ENCODE measurements at regions not wholly inside any gene's neighbourhood (a gene's known extent, or its start where the extent isn't known, plus 50 kb on each side); places are given as distances from the start of the nearest gene placed in this dataset. TPM values are rescaled to one million over a fixed set of nuclear protein-coding genes. Genes with fewer than 3 reads are reported as not detected.
"Not testable (repeated sequence)": the region's sequence is repeated elsewhere in the genome, so short reads cannot be mapped to it uniquely, and the experiment has no call there.

DNA sequence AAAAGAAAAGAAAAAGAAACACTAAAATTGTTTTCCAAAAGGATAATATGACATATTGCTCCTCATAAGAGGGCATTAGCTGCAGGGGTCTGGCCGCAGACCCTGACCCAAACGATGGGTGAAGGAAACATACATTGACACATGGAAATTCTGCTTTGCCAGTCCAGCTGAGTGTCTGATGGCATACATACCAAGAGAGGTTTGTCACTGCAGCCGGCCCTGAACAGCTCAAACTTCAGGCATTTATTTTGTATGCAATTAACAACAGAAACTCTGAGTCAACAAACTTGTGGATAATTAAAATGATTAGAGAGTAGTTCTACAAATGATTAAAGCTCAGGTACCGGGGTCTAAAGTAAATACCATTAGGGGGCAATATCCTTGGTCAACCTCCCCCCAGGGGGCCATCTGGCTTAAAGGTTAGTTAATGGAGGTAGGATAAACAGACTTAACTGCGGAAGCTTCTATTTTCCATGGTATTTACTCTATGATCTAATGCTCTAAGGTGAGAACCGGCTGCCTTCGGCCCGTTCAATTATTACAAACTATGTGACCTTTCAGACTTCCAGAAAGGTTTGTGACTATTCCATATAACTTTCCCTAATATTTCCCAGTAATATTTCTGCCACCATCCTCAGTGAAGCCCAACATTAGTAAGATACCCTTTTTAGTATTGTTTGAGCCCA is 1550.7 kb downstream of the CDY2B start:
- H3K18ac ChIP-seq (ENCODE audit: low read length); H2AFZ ChIP-seq (ENCODE audit: low read length); H4K91ac ChIP-seq (ENCODE audit: low read depth, low read length, poor library complexity); H3K23ac ChIP-seq (ENCODE audit: low read depth, low read length, poor library complexity); H3K4me2 ChIP-seq (ENCODE audit: insufficient read depth, low read length, poor library complexity, severe bottlenecking); H4K8ac ChIP-seq (ENCODE audit: low read depth, low read length); H3K27me3 ChIP-seq (ENCODE audit: control insufficient read depth in 3 of 3, insufficient read depth in 3 of 3, low read depth in 1 of 3, low read length in 3 of 3); H3K79me1 ChIP-seq (ENCODE audit: low read depth, low read length); H3K9me3 ChIP-seq (replicated peaks in 1 of 2; ENCODE audit: control insufficient read depth in 2 of 2, insufficient read depth in 1 of 2, low read depth in 1 of 2, low read length in 2 of 2); H3K27ac ChIP-seq (replicated peaks; ENCODE audit: low read length); H2BK5ac ChIP-seq (ENCODE audit: low read length); H3K4ac ChIP-seq (ENCODE audit: low read length); DNase-seq (ENCODE audit: low spot score); H2BK15ac ChIP-seq (ENCODE audit: low read length); H3K14ac ChIP-seq (ENCODE audit: low read length); H3K4me3 ChIP-seq (ENCODE audit: low read length in 2 of 2); H2BK120ac ChIP-seq (ENCODE audit: low read depth, low read length); H2BK12ac ChIP-seq (ENCODE audit: low read length); H3K36me3 ChIP-seq (replicated peaks in 1 of 2; ENCODE audit: control insufficient read depth in 2 of 2, insufficient read depth in 2 of 2, low read length in 2 of 2); H3K4me1 ChIP-seq (ENCODE audit: control insufficient read depth in 2 of 2, insufficient read depth in 1 of 2, low read depth in 1 of 2, low read length in 2 of 2); H2AK5ac ChIP-seq (ENCODE audit: low read depth, low read length); H3K9ac ChIP-seq (ENCODE audit: low read depth, low read length, poor library complexity): not testable (repeated sequence)
- WGBS, 2 donors (ENCODE audit: extremely low coverage in 2 of 2, insufficient read length in 2 of 2, insufficient replicate concordance in 1 of 2): no CpG with 5 or more reads among the region's 8 CpGs

Small RNA genes lying in the stretch of these regions (small RNA-seq; reads per million reads assigned to genes)
- not detected for gene RNU6-184P (ENCODE audit: insufficient read depth)

All from neuronal stem cell (in vitro differentiated cells).